ENCODE measurements at regions not wholly inside any gene's neighbourhood (a gene's known extent, or its start where the extent isn't known, plus 50 kb on each side); places are given as distances from the start of the nearest gene placed in this dataset.
"Not testable (repeated sequence)": the region's sequence is repeated elsewhere in the genome, so short reads cannot be mapped to it uniquely, and the experiment has no call there.

GRCh38 chr11:64428693-64429092, 69.7 kb downstream of the RPS6KA4 start:
- Histone ChIP-seq H3K4me1 (peaks cover 12% of the 10 kb centered on the region), H3K36me3 (no peaks in the 10 kb centered on the region), H3K27me3 (no peaks in the 10 kb centered on the region), H3K9me3 (replicated peaks) (no peaks in the 10 kb centered on the region), H3K27ac (no peak overlapping the region), H3K4me3 (no peak overlapping the region)
- no peak for DNase-seq

GRCh38 chr11:64429970-64430369, 71.0 kb downstream of the RPS6KA4 start:
- Histone ChIP-seq H3K27me3 (no peaks in the 10 kb centered on the region), H3K9me3 (replicated peaks) (no peaks in the 10 kb centered on the region), H3K27ac (no peak overlapping the region), H3K36me3 (no peaks in the 10 kb centered on the region), H3K4me3 (no peak overlapping the region), H3K4me1 (peaks cover 12% of the 10 kb centered on the region)
- DNase-seq = peak in 1 of 2 experiments; percentile 47

GRCh38 chr11:64430645-64431044, 71.7 kb downstream of the RPS6KA4 start:
- Histone ChIP-seq H3K27me3 (no peaks in the 10 kb centered on the region), H3K36me3 (no peaks in the 10 kb centered on the region), H3K27ac (no peak overlapping the region), H3K4me1 (peaks cover 12% of the 10 kb centered on the region), H3K4me3 (no peak overlapping the region), H3K9me3 (replicated peaks) (no peaks in the 10 kb centered on the region)
- peak in 1 of 2 experiments; percentile 19 for DNase-seq

GRCh38 chr11:64436000-64436399, 77.0 kb downstream of the RPS6KA4 start:
- DNase-seq = no peak
- no peak overlapping the region for H3K4me3 ChIP-seq
- no peaks in the 10 kb centered on the region for H3K27me3 ChIP-seq
- H3K27ac ChIP-seq = no peak overlapping the region
- H3K4me1 ChIP-seq = peaks cover 17% of the 10 kb centered on the region
- H3K9me3 ChIP-seq (replicated peaks) = no peaks in the 10 kb centered on the region
- no peaks in the 10 kb centered on the region for H3K36me3 ChIP-seq

GRCh38 chr11:64437426-64437825, 78.5 kb downstream of the RPS6KA4 start:
- no peaks in the 10 kb centered on the region for H3K9me3 ChIP-seq (replicated peaks)
- no peak overlapping the region for H3K4me3 ChIP-seq
- peak; percentile 44 to 47 for DNase-seq
- peaks cover 17% of the 10 kb centered on the region for H3K4me1 ChIP-seq
- H3K36me3 ChIP-seq = no peaks in the 10 kb centered on the region
- H3K27me3 ChIP-seq = no peaks in the 10 kb centered on the region
- 0 out of 2 replicates have a peak overlapping the region, but pooled peaks have one; percentile 13 for H3K27ac ChIP-seq

GRCh38 chr11:64438986-64439771, 80.2 kb downstream of the RPS6KA4 start:
- H3K4me1 ChIP-seq = peaks cover 17% of the 10 kb centered on the region
- peak overlapping the region; percentile 33 for H3K4me3 ChIP-seq
- DNase-seq = peak; percentile 71 to 79
- no peaks in the 10 kb centered on the region for H3K9me3 ChIP-seq (replicated peaks)
- peak overlapping the region; percentile 69 for H3K27ac ChIP-seq
- H3K36me3 ChIP-seq = no peaks in the 10 kb centered on the region
- no peaks in the 10 kb centered on the region for H3K27me3 ChIP-seq

GRCh38 chr11:64439772-64440491, 81.0 kb downstream of the RPS6KA4 start:
- not testable (repeated sequence) for H3K36me3 ChIP-seq; DNase-seq; H3K27me3 ChIP-seq; H3K27ac ChIP-seq; H3K4me3 ChIP-seq; H3K9me3 ChIP-seq (replicated peaks)
- H3K4me1 ChIP-seq = peaks cover 18% of the 10 kb centered on the region

- peaks cover 20% of the 10 kb centered on the region for H3K4me1 ChIP-seq
- H3K36me3 ChIP-seq = no peaks in the 10 kb centered on the region
- H3K9me3 ChIP-seq (replicated peaks) = no peaks in the 10 kb centered on the region
- no peak overlapping the region for H3K27ac ChIP-seq
- no peak for DNase-seq
- no peaks in the 10 kb centered on the region for H3K27me3 ChIP-seq
- no peak overlapping the region for H3K4me3 ChIP-seq
Measured at GRCh38 chr11:64441127-64441526, 82.2 kb downstream of the RPS6KA4 start.

GRCh38 chr11:64443001-64443400, 84.0 kb downstream of the RPS6KA4 start:
- H3K27me3 ChIP-seq = no peaks in the 10 kb centered on the region

GRCh38 chr11:64444838-64445441, 86.0 kb downstream of the RPS6KA4 start:
- Histone ChIP-seq H3K9me3 (replicated peaks) (no peaks in the 10 kb centered on the region), H3K27ac (no peak overlapping the region), H3K4me3 (no peak overlapping the region), H3K36me3 (no peaks in the 10 kb centered on the region), H3K27me3 (no peaks in the 10 kb centered on the region), H3K4me1 (peaks cover 18% of the 10 kb centered on the region)
- peak; percentile 47 to 64 for DNase-seq

More at GRCh38 chr11:64443001-64443400, 84.0 kb downstream of the RPS6KA4 start:
- Histone ChIP-seq H3K4me1 (peaks cover 16% of the 10 kb centered on the region), H3K36me3 (no peaks in the 10 kb centered on the region), H3K9me3 (replicated peaks) (no peaks in the 10 kb centered on the region), H3K27ac (no peak overlapping the region), H3K4me3 (no peak overlapping the region)
- DNase-seq = no peak

- no peaks in the 10 kb centered on the region for H3K27me3 ChIP-seq
- peak; percentile 44 to 60 for DNase-seq
- no peak overlapping the region for H3K4me3 ChIP-seq
- H3K36me3 ChIP-seq = no peaks in the 10 kb centered on the region
- peaks cover 18% of the 10 kb centered on the region for H3K4me1 ChIP-seq
- H3K27ac ChIP-seq = no peak overlapping the region
- H3K9me3 ChIP-seq (replicated peaks) = no peaks in the 10 kb centered on the region
Measured at GRCh38 chr11:64445651-64446050, 86.7 kb downstream of the RPS6KA4 start.

GRCh38 chr11:64447831-64448598, 89.1 kb downstream of the RPS6KA4 start:
- no peaks in the 10 kb centered on the region for H3K27me3 ChIP-seq
- H3K4me3 ChIP-seq = peak overlapping the region; percentile 35
- H3K27ac ChIP-seq = peak overlapping the region; percentile 50
- peaks cover 18% of the 10 kb centered on the region for H3K4me1 ChIP-seq
- no peaks in the 10 kb centered on the region for H3K36me3 ChIP-seq
- no peaks in the 10 kb centered on the region for H3K9me3 ChIP-seq (replicated peaks)
- peak; percentile 66 to 77 for DNase-seq

- H3K27ac ChIP-seq = peak overlapping the region; percentile 50
- H3K4me1 ChIP-seq = peaks cover 18% of the 10 kb centered on the region
- no peaks in the 10 kb centered on the region for H3K27me3 ChIP-seq
- peak overlapping the region; percentile 35 for H3K4me3 ChIP-seq
- no peaks in the 10 kb centered on the region for H3K9me3 ChIP-seq (replicated peaks)
- H3K36me3 ChIP-seq = no peaks in the 10 kb centered on the region
- peak; percentile 87 to 95 for DNase-seq
Measured at GRCh38 chr11:64448599-64449380, 89.8 kb downstream of the RPS6KA4 start.

All from SJCRH30 (cell line).